CD14-positive monocyte (primary cell): ENCODE measurements at regions not wholly inside any gene's neighbourhood (a gene's known extent, or its start where the extent isn't known, plus 50 kb on each side); places are given as distances from the start of the nearest gene placed in this dataset.
"Not testable (repeated sequence)": the region's sequence is repeated elsewhere in the genome, so short reads cannot be mapped to it uniquely, and the experiment has no call there.

Experiments
- DNase-seq, 3 donors: peaks; one replicate each; pipeline ENCODE4 v3.0.0-alpha.2; 2011 to 2022
- H2AFZ ChIP-seq: 2 replicates; pipeline ENCODE4 v1.6.0; 2012; ENCODE audit warnings: mild to moderate bottlenecking, low read depth, low read length, inconsistent platforms; ENCODE audit not compliant: insufficient read depth, poor library complexity, severe bottlenecking
- H3K27ac ChIP-seq, 2 donors: 1 replicate in 1 of 2; 2 replicates in 1 of 2; pipeline ENCODE4 v1.5.1; 2012 to 2013; ENCODE audit warnings: low read length in 2 of 2, control low read depth in 1 of 2, inconsistent platforms in 1 of 2, low read depth in 1 of 2, mild to moderate bottlenecking in 1 of 2
- H3K27me3 ChIP-seq, 2 donors: one replicate each; pipeline versions ENCODE4 v1.6.0 to v1.6.1; 2011 to 2013; ENCODE audit warnings: low read length in 2 of 2; ENCODE audit not compliant: control insufficient read depth in 2 of 2, insufficient read depth in 2 of 2
- H3K36me3 ChIP-seq, 2 donors: replicated peaks in 1 of 2; 1 replicate in 1 of 2; 2 replicates in 1 of 2; pipeline versions ENCODE4 v1.5.1 to v1.6.1; 2012 to 2013; ENCODE audit warnings: low read length in 2 of 2, control low read depth in 1 of 2, inconsistent platforms in 1 of 2, mild to moderate bottlenecking in 1 of 2; ENCODE audit not compliant: insufficient read depth in 2 of 2, control insufficient read depth in 1 of 2
- H3K4me1 ChIP-seq, 2 donors: 1 replicate in 1 of 2; 2 replicates in 1 of 2; pipeline versions ENCODE4 v1.5.1 to v1.6.1; 2012 to 2013; ENCODE audit warnings: low read length in 2 of 2, control low read depth in 1 of 2, inconsistent platforms in 1 of 2, mild to moderate bottlenecking in 1 of 2, moderate library complexity in 1 of 2; ENCODE audit not compliant: insufficient read depth in 2 of 2, control insufficient read depth in 1 of 2
- H3K4me2 ChIP-seq: replicated peaks from 2 replicates; pipeline ENCODE3; 2012; ENCODE audit warnings: low read length, moderate library complexity, mild to moderate bottlenecking; ENCODE audit not compliant: poor library complexity, severe bottlenecking; ENCODE audit errors: extremely low read depth
- H3K4me3 ChIP-seq, 3 experiments: fragments of 200-600 bp in 1 of 3; sonication (generic) in 1 of 3; replicated peaks in 1 of 3; 1 replicate in 2 of 3; 2 replicates in 1 of 3; pipeline ENCODE4 v1.5.1; 2011 to 2013; ENCODE audit warnings: low read length in 3 of 3, mild to moderate bottlenecking in 3 of 3, control low read depth in 2 of 3, low read depth in 2 of 3, inconsistent platforms in 1 of 3, moderate library complexity in 1 of 3
- H3K79me2 ChIP-seq: 2 replicates; pipeline ENCODE4 v1.6.0; 2012; ENCODE audit warnings: mild to moderate bottlenecking, control low read depth, inconsistent platforms, low read length, moderate library complexity; ENCODE audit not compliant: insufficient read depth
- H3K9ac ChIP-seq: 2 replicates; pipeline ENCODE4 v1.6.0; 2017; ENCODE audit warnings: low read length, mild to moderate bottlenecking; ENCODE audit not compliant: insufficient read depth, poor library complexity, severe bottlenecking
- H3K9me3 ChIP-seq, 2 donors: replicated peaks in 1 of 2; 1 replicate in 1 of 2; 2 replicates in 1 of 2; pipeline versions ENCODE4 v1.5.1 to v1.6.1; 2012 to 2013; ENCODE audit warnings: low read length in 2 of 2, control low read depth in 1 of 2; ENCODE audit not compliant: control insufficient read depth in 1 of 2, insufficient read depth in 1 of 2
- H4K20me1 ChIP-seq: 2 replicates; pipeline ENCODE4 v1.6.0; 2012; ENCODE audit warnings: mild to moderate bottlenecking, low read length, control low read depth, moderate library complexity; ENCODE audit not compliant: insufficient read depth
- H3K27ac Mint-ChIP-seq, 7 donors: one replicate each; pipeline ENCODE4 v1.8.0; 2020; ENCODE audit warnings: mild to moderate bottlenecking in 7 of 7, mixed read lengths in 7 of 7, moderate library complexity in 6 of 7, inconsistent platforms in 2 of 7
- H3K27me3 Mint-ChIP-seq, 3 donors: one replicate each; pipeline ENCODE4 v1.8.0; 2021 to 2022; ENCODE audit warnings: low read depth in 3 of 3, mild to moderate bottlenecking in 3 of 3, mixed read lengths in 3 of 3, moderate library complexity in 3 of 3, inconsistent platforms in 1 of 3
- H3K36me3 Mint-ChIP-seq, 2 donors: one replicate each; pipeline ENCODE4 v1.8.0; 2020; ENCODE audit warnings: mixed read lengths in 2 of 2, inconsistent platforms in 1 of 2, mild to moderate bottlenecking in 1 of 2
- H3K4me1 Mint-ChIP-seq: one replicate; pipeline ENCODE4 v1.8.0; 2020; ENCODE audit warnings: mild to moderate bottlenecking, mixed read lengths
- H3K4me3 Mint-ChIP-seq, 2 donors: one replicate each; pipeline ENCODE4 v1.8.0; 2020; ENCODE audit warnings: mild to moderate bottlenecking in 2 of 2, mixed read lengths in 2 of 2, moderate library complexity in 1 of 2
- H3K9me3 Mint-ChIP-seq, 7 donors: one replicate each; pipeline ENCODE4 v1.8.0; 2020 to 2022; ENCODE audit warnings: mixed read lengths in 7 of 7, mild to moderate bottlenecking in 6 of 7, moderate library complexity in 6 of 7, inconsistent platforms in 2 of 7
- CTCF ChIP-seq: fragments of 200-600 bp; IDR thresholded peaks from one replicate; pipeline ENCODE4 v1.8.0; 2022; ENCODE audit warnings: antibody characterized with exemption, mild to moderate bottlenecking
- WGBS: methylation state at CpG from one replicate; pipeline ENCODE4 v1.1.5; 2013; ENCODE audit warnings: missing lambda C conversion rate; ENCODE audit not compliant: insufficient coverage; 5-methylcytosine and 5-hydroxymethylcytosine counted together
- intact Hi-C, 2 donors: fragments of 100-400 bp; cut with micrococcal nuclease; formaldehyde crosslinking; loops; one replicate each; pipeline versions ENCODE4 v1.15.0 to v1.15.1; 2023

GRCh38 chr6:126976253-126976797 is 142.1 kb upstream of the RSPO3 start:
- no peaks in the 10 kb centered on the region for H3K36me3 Mint-ChIP-seq

GRCh38 chr6:126983779-126984178 is 134.7 kb upstream of the RSPO3 start:
- no peaks in the 10 kb centered on the region for H3K27me3 ChIP-seq
- Mint-ChIP-seq H3K36me3 (no peaks in the 10 kb centered on the region), H3K9me3 (peaks cover 0 to 9% (median 2%) of the 10 kb centered on the region in 7 donors), H3K4me3 (no peak overlapping the region), H3K27me3 (peaks cover 0 to 2% (median 0%) of the 10 kb centered on the region in 3 donors), H3K27ac (no peak overlapping the region), H3K4me1 (no peaks in the 10 kb centered on the region)
- H3K79me2 ChIP-seq, result no peaks in the 10 kb centered on the region
- no peak overlapping the region for H3K9ac ChIP-seq
- no peaks in the 10 kb centered on the region for H4K20me1 ChIP-seq
- DNase-seq, result no peak
- WGBS, result 20% methylated on average over 1 of the region's 4 CpGs
- no peak overlapping the region for H3K4me3 ChIP-seq
- TF ChIP-seq CTCF, result no peak
- intact Hi-C loops, result no loop called here
- H3K9me3 ChIP-seq, result peaks cover 0 to 4% of the 10 kb centered on the region in 2 donors
- no peaks in the 10 kb centered on the region for H3K36me3 ChIP-seq
- H3K27ac ChIP-seq, result no peak overlapping the region
- no peak overlapping the region for H2AFZ ChIP-seq
- no peak overlapping the region for H3K4me2 ChIP-seq
- no peaks in the 10 kb centered on the region for H3K4me1 ChIP-seq

More at GRCh38 chr6:126976253-126976797, 142.1 kb upstream of the RSPO3 start:
- WGBS, result 85% methylated on average over 1 of the region's 2 CpGs
- Histone ChIP-seq H3K79me2 (no peaks in the 10 kb centered on the region), H3K27me3 (no peaks in the 10 kb centered on the region), H3K9ac (no peak overlapping the region), H4K20me1 (no peaks in the 10 kb centered on the region), H3K4me3 (no peak overlapping the region), H3K4me1 (no peaks in the 10 kb centered on the region), H3K36me3 (no peaks in the 10 kb centered on the region), H2AFZ (no peak overlapping the region), H3K4me2 (no peak overlapping the region), H3K9me3 (no peaks in the 10 kb centered on the region), H3K27ac (no peak overlapping the region)
- intact Hi-C loops, result no loop called here
- no peak overlapping the region for H3K27ac Mint-ChIP-seq
- H3K4me3 Mint-ChIP-seq, result no peak overlapping the region
- peaks cover 0 to 3% (median 0%) of the 10 kb centered on the region in 3 donors for H3K27me3 Mint-ChIP-seq
- no peak for DNase-seq
- TF ChIP-seq CTCF, result no peak
- H3K4me1 Mint-ChIP-seq, result no peaks in the 10 kb centered on the region
- peaks cover 0 to 6% (median 0%) of the 10 kb centered on the region in 7 donors for H3K9me3 Mint-ChIP-seq

- intact Hi-C loops, H3K36me3 Mint-ChIP-seq, H3K79me2 ChIP-seq, H3K27me3 Mint-ChIP-seq, H4K20me1 ChIP-seq, H3K36me3 ChIP-seq, H3K27ac ChIP-seq, H3K9me3 Mint-ChIP-seq, H3K4me1 Mint-ChIP-seq, H2AFZ ChIP-seq, H3K9me3 ChIP-seq, H3K4me2 ChIP-seq, DNase-seq, H3K4me1 ChIP-seq, H3K4me3 Mint-ChIP-seq, H3K4me3 ChIP-seq, H3K27ac Mint-ChIP-seq, H3K27me3 ChIP-seq, H3K9ac ChIP-seq: not testable (repeated sequence)
- no CpG with 5 or more reads among the region's 1 CpG for WGBS
Measured at GRCh38 chr6:126988125-126988524, 130.3 kb upstream of the RSPO3 start.
